Pancreas (tissue), 10 donors: ENCODE measurements at regions not wholly inside any gene's neighbourhood (a gene's known extent, or its start where the extent isn't known, plus 50 kb on each side); places are given as distances from the start of the nearest gene placed in this dataset.
A peak's percentile ranks its signal among the peaks of the same experiment; 100 is the strongest.

Source experiments
- ATAC-seq, 4 donors: fragments of 200-7000 bp; cut with Tn5 transposase; one replicate each; pipeline versions ENCODE4 v1.8.0 to v1.9.1; 2020; ENCODE audit warnings: mild to moderate bottlenecking in 4 of 4, moderate library complexity in 4 of 4
- DNase-seq, 6 donors: peaks; one replicate each; pipeline ENCODE4 v3.0.0-alpha.2; 2020
- FAIRE-seq: peaks from 2 replicates; lab custom pipeline; 2012; peaks lifted over from hg19 to GRCh38; lab: Jason Lieb, UNC
- H3K27ac ChIP-seq, 4 donors: fragments of 200-600 bp; sonication (generic); 1 replicate in 3 of 4; 2 replicates in 1 of 4; pipeline versions ENCODE4 v1.5.0 to v1.8.0; 2020
- H3K27me3 ChIP-seq, 4 donors: fragments of 200-600 bp; one replicate each; pipeline ENCODE4 v1.8.0; 2021
- H3K36me3 ChIP-seq, 3 donors: fragments of 200-600 bp; sonication (generic) in 1 of 3; one replicate each; pipeline versions ENCODE4 v1.5.0 to v1.8.0; 2020 to 2021
- H3K4me1 ChIP-seq, 3 donors: fragments of 200-600 bp; one replicate each; pipeline ENCODE4 v1.8.0; 2021
- H3K4me3 ChIP-seq, 4 donors: fragments of 200-600 bp; sonication (generic) in 2 of 4; one replicate each; pipeline versions ENCODE4 v1.5.0 to v1.8.0; 2020 to 2021
- H3K9me3 ChIP-seq, 4 donors: fragments of 200-600 bp; one replicate each; pipeline ENCODE4 v1.8.0; 2021
- WGBS, 2 donors: extraction: QIAGEN DNeasy Blood & Tissue Kit; methylation state at CpG; one replicate each; pipeline ENCODE4 v1.1.7; 2013; 5-methylcytosine and 5-hydroxymethylcytosine counted together
- intact Hi-C, 3 donors: fragments of 100-400 bp; cut with DNase I; formaldehyde crosslinking; loops; one replicate each; pipeline versions ENCODE4 v1.11.1 to v1.14.2; 2022
- TF ChIP-seq, protein P1 (sequence below), 4 donors: fragments of 200-600 bp; sonication (generic) in 3 of 4; IDR thresholded peaks; one replicate each; pipeline versions ENCODE4 v1.5.0 to v1.8.0; 2021; ENCODE audit warnings: antibody characterized with exemption in 4 of 4
- donor health status: healthy with polysubstance abuse.
- donor health status: DM: no; HTN: no; CAD: no; lungs with moderate emphysema.
- donor health status: DM: no; HTN: no; CAD: no.
- donor health status: control.
- donor health status: control.
- donor health status: Bipolar disorder and iron deficiency.
- donor health status: DM: yes; HTN: yes; CAD: no.
- donor health status: DM: no; HTN: no; CAD: no.
- donor health status: DM: no; HTN: no; CAD: no.
- donor health status: DM: yes; HTN: yes; CAD: no.

DNA sequence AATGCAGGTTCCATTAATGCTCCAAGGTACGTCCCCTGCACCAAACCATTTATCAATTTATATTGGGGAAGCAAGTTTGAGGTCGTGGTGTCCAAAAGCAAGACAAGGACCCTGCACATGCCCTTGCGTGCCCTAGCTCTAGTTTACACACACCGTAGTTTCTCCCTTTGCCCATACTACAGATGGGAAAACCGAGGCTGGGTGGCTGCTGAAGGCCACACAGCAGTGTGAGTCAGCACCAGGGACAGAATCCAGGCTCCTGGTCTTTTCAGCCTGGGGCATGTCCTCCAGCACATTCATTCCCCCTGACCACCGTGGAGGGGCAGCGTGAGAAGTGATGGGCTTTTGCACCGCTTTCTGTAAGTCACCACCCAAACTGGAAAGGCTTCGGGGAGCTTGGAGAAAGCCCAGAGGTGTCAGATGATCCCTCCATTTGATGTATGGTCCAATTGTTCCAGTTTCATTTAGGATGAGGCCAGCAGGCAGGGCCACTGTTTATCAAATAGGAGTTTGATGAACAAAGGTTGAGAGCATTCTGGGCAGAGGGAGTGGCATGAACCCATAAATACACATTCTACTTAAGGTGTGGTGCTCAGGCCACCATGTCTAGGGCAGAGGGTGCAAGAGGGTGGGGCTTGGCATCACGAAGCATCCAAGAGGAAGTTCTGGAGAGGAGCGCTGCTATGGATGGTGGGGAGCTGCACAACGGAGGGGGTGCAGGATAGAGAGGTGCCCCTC is 274.1 kb downstream of the HAUS1 start:
- TF ChIP-seq, protein P1, sequence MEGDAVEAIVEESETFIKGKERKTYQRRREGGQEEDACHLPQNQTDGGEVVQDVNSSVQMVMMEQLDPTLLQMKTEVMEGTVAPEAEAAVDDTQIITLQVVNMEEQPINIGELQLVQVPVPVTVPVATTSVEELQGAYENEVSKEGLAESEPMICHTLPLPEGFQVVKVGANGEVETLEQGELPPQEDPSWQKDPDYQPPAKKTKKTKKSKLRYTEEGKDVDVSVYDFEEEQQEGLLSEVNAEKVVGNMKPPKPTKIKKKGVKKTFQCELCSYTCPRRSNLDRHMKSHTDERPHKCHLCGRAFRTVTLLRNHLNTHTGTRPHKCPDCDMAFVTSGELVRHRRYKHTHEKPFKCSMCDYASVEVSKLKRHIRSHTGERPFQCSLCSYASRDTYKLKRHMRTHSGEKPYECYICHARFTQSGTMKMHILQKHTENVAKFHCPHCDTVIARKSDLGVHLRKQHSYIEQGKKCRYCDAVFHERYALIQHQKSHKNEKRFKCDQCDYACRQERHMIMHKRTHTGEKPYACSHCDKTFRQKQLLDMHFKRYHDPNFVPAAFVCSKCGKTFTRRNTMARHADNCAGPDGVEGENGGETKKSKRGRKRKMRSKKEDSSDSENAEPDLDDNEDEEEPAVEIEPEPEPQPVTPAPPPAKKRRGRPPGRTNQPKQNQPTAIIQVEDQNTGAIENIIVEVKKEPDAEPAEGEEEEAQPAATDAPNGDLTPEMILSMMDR (IDR thresholded peaks at IDR 0.05), result no peak
- 74 to 84% methylated on average over 12 of the region's 12 CpGs for WGBS, 2 donors
- intact Hi-C loops, result no loop called here
- H3K27ac ChIP-seq, result no peak overlapping the region
- no peaks in the 10 kb centered on the region for H3K36me3 ChIP-seq
- H3K27me3 ChIP-seq, result no peaks in the 10 kb centered on the region
- ATAC-seq (no peak), DNase-seq (no peak), FAIRE-seq (no peak)
- no peaks in the 10 kb centered on the region for H3K4me1 ChIP-seq
- H3K9me3 ChIP-seq, result no peaks in the 10 kb centered on the region
- H3K4me3 ChIP-seq, result no peak overlapping the region

DNA sequence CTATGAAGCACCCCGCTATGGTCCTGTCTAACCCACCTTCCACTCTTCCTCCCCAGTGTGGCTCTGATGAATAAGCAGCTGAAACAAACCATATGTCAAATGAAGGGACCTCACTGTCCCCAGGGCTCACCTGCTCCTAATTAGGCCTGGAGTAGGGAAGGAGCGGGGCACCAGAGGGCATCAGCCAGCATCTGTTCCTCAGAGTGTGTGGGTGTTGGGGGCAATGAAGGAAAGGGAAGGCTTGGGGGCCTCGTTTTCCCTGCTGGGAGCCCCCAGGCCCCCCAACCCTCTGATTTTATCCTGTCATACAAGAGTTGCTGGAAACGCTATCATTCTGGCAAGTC is 274.7 kb downstream of the HAUS1 start:
- Histone ChIP-seq H3K9me3 (no peaks in the 10 kb centered on the region), H3K27me3 (no peaks in the 10 kb centered on the region), H3K4me1 (no peaks in the 10 kb centered on the region), H3K4me3 (no peak overlapping the region), H3K36me3 (no peaks in the 10 kb centered on the region), H3K27ac (no peak overlapping the region)
- 72 to 86% methylated on average over 4 of the region's 4 CpGs for WGBS, 2 donors
- intact Hi-C loops, result no loop called here
- no peak for DNase-seq
- TF ChIP-seq, protein P1 (IDR thresholded peaks at IDR 0.05), result no peak
- no peak for FAIRE-seq
- ATAC-seq, result no peak

DNA sequence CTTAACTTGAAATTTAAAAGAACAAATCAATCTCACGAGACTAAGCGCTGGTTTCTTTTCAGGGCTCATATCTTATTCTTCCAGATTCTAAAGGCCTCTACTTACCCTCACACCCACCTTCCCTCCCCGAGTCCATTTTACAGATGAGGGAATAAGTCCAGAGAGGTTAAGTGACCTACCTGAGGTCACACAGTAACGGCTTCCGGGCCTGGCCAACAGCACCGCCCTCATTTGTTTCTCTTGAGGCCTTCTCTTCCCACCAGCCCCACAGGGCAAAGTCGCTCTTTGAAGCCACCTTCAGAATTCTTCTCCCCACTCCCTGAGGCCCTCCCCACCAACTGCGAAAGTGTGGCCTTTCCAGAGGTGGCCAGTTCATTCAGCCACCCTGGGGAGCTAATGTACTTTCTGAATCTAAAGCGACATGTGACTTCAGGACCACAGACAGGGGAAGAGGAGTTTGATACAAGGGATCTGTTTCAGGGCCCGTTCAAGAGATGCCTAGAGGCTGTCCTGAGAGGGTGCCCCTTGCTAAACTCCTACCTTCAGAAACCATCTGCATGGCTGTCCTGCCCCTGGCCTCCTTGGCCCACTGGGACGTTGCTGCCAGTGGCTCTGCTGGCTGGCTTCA is 275.3 kb downstream of the HAUS1 start:
- no peak for FAIRE-seq
- no peak for DNase-seq
- 72 to 81% methylated on average over 11 of the region's 11 CpGs for WGBS, 2 donors

DNA sequence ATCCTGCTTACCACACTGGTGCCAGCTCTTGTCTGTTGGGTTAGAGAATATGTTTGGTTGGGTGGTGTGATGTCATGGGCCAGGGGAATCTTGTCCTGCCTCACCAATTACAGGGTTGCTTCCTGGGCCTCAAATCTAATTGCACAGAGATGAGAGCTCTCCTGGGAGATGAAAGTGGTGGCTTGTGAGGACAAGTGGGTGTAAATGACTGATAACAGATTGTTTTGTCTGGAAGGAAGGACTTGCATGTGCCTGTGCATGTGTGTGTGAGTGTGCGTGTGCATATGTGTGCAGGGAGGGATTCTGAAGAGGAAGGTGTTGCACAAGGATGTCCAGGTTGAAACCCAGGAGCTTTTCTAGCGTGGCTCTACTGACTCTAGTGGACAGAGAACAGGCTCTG is 271.9 kb downstream of the LOXHD1 start:
- ATAC-seq (no peak), DNase-seq (no peak), FAIRE-seq (no peak)
- 79 to 88% methylated on average over 2 of the region's 2 CpGs for WGBS, 2 donors
- no peaks in the 10 kb centered on the region for H3K27me3 ChIP-seq
- no peak overlapping the region for H3K4me3 ChIP-seq
- H3K27ac ChIP-seq, result no peak overlapping the region
- TF ChIP-seq, protein P1 (IDR thresholded peaks at IDR 0.05), result no peak
- intact Hi-C loops, result no loop called here
- no peaks in the 10 kb centered on the region for H3K36me3 ChIP-seq
- no peaks in the 10 kb centered on the region for H3K9me3 ChIP-seq
- no peaks in the 10 kb centered on the region for H3K4me1 ChIP-seq

More for the DNA sequence above, 275.3 kb downstream of the HAUS1 start:
- no peak for ATAC-seq
- H3K36me3 ChIP-seq, result no peaks in the 10 kb centered on the region
- H3K27me3 ChIP-seq, result no peaks in the 10 kb centered on the region
- H3K4me1 ChIP-seq, result no peaks in the 10 kb centered on the region
- no peak overlapping the region for H3K4me3 ChIP-seq
- intact Hi-C loops, result no loop called here
- H3K27ac ChIP-seq, result no peak overlapping the region
- no peaks in the 10 kb centered on the region for H3K9me3 ChIP-seq
- TF ChIP-seq, protein P1 (IDR thresholded peaks at IDR 0.05), result no peak

DNA sequence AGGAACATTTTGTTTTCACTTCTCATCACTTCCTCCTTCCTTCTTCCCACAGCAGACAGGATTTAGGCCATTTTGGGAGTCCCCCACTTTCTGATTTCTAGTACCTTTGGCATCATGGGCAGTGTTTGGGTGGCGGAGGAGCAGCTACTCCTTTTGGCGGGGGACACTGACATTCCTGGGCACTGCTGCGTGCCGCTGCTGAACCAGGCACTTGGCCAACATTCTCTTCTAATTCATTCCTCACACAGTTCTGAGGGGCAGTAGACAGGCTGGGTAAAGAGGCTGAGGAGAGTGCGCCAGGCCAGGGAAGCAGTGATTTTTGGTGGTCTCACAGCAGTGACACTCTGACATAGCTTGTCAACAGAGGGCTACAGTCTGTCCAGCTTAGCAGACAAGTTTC is 270.2 kb downstream of the LOXHD1 start:
- H3K4me1 ChIP-seq, result no peaks in the 10 kb centered on the region
- no peak overlapping the region for H3K27ac ChIP-seq
- 57 to 59% methylated on average over 5 of the region's 5 CpGs for WGBS, 2 donors
- DNase-seq (no peak), ATAC-seq (peak in 2 of 4 donors; percentile 43 to 55), FAIRE-seq (no peak)
- no peaks in the 10 kb centered on the region for H3K36me3 ChIP-seq
- no peak overlapping the region for H3K4me3 ChIP-seq
- intact Hi-C loops, result no loop called here
- H3K27me3 ChIP-seq, result no peaks in the 10 kb centered on the region
- TF ChIP-seq, protein P1 (IDR thresholded peaks at IDR 0.05), result no peak
- no peaks in the 10 kb centered on the region for H3K9me3 ChIP-seq
